GM10266 (cell line): ENCODE measurements at regions not wholly inside any gene's neighbourhood (a gene's known extent, or its start where the extent isn't known, plus 50 kb on each side); places are given as distances from the start of the nearest gene placed in this dataset.

Source experiments
- DNase-seq: peaks from one replicate; pipeline ENCODE4 v3.0.0; 2012; ENCODE audit errors: extremely low spot score
- CTCF ChIP-seq: IDR thresholded peaks from 2 replicates; pipeline ENCODE4 v1.5.1; 2012; ENCODE audit warnings: mild to moderate bottlenecking, low read depth; ENCODE audit not compliant: control insufficient read depth, insufficient read depth; ENCODE audit errors: missing control alignments

DNA sequence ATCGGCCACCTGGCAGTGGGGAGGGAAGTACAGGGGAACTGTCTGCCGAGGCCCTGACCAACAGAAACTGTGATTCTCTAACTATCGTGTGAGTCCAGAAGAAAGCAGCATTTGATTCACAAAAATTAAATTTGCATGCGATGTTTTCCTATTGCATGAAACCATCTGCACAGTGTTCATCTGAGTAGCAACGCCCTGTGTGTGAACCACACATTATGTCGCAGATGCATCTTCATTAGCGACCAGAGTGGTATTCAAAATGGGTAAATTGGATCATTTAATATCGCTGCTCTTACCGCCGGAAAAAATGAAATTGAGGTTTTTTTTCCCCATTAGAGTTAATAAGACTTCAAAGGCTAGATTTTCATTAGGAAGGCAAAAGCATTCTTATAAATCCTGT, 260.6 kb downstream of the ABCC12 start:
- DNase-seq = no peak
- TF ChIP-seq CTCF = no peak

DNA sequence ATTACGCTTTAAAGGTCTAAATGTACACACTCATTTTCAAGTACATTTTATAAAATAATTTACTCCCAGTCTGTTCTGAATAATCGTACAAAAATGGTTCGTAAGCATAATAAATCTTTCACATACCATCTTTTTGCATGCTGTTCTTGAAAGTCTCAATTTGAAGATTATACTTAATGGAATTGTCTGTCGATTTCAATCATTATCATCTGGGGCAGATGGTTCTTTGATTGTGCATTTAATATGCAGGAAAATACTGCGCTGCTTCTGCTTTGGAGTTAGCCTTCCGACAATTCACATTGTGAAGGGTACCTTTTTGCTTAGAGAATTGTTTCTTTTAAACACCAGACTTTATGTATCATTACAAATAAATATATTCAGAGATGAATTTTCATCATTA, 262.8 kb downstream of the ABCC12 start:
- TF ChIP-seq CTCF = no peak
- DNase-seq = no peak

- no peak for TF ChIP-seq CTCF
- no peak for DNase-seq
Observed at GRCh38 chr16:47888734-47889133, 267.1 kb downstream of the ABCC12 start.

GRCh38 chr16:47888142-47888541, 267.7 kb downstream of the ABCC12 start:
- TF ChIP-seq CTCF = no peak
- no peak for DNase-seq

GRCh38 chr16:47887496-47887895, 268.3 kb downstream of the ABCC12 start:
- no peak for TF ChIP-seq CTCF
- DNase-seq = no peak

DNA sequence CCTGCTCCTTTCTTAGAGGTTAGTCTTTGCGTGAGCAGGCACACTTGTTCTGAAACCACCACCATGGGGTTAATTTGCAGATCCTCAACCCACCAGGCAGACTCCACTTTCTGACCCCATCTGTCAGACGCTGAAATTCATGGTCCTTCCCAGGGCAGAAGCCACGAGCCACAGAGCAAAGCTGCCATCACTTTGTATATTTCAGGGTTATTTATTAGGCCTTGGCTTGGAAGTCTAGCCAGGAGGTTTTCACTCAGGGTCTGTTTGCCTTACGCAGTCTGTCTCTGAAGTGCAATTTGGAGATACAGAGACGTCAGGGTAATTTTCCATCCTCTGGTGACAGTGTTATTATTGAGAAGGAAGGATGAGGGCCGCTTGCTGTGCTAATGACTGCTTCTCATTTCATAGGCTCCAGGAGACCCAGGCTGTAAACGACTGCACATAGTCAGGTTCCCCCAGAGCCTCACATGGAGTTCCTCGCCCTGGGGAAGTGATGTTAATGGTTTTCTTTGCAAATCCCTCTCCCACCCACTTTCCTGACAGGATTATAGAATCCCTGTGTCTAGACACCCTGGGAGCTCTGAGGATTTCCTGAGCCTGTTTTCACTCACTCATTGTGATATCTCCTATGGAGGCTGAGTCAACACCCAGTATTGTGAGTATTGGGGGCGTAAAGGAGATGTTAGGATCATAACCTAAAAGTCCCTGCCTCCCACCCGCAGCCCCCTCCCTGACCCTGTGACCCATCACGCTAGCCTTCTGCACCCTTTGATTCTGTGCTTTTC, 269.0 kb downstream of the ABCC12 start:
- no peak for TF ChIP-seq CTCF
- no peak for DNase-seq

DNA sequence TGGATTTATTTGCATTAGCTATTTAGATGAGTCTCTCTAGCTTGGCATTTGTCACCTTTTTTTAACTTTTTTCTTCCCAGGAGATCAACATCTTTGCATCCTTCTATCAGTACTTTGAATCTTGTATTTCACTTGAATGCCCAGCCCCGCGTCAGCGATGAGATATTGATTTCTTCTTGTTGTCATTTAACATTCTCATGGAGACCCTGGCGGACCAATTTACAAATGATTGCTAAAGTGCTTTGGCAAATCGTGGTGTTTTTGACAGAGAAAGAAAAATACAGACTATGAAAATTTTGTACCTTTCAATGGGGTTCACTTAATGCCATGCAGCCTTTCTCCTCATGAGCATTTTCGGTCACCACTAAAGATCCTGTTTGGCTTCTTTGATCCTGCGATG, 269.7 kb downstream of the ABCC12 start:
- TF ChIP-seq CTCF = no peak
- DNase-seq = no peak
